CD4-positive, alpha-beta memory T cell (primary cell): ENCODE measurements at regions not wholly inside any gene's neighbourhood (a gene's known extent, or its start where the extent isn't known, plus 50 kb on each side); places are given as distances from the start of the nearest gene placed in this dataset.

ENCODE experiments used
- CTCF ChIA-PET: fragments of 350-600 bp; sonication (Branson Sonifier 250); formaldehyde crosslinking; loops from one replicate; lab custom pipeline; 2021; ENCODE audit warnings: inconsistent platforms; ENCODE audit not compliant: partially characterized antibody; lab: Charles Lee
- POLR2A ChIA-PET: fragments of 350-600 bp; sonication (Branson Sonifier 250); formaldehyde crosslinking; loops from one replicate; lab custom pipeline; 2021; ENCODE audit not compliant: partially characterized antibody; lab: Charles Lee
- DNase-seq, 5 donors: peaks; one replicate each; pipeline versions ENCODE4 v3.0.0 to v3.0.0-alpha.2; 2020 to 2022; ENCODE audit warnings: mixed read lengths in 1 of 5
- H3K27ac ChIP-seq: one replicate; pipeline ENCODE4 v1.7.0; 2013; ENCODE audit warnings: low read depth, low read length
- H3K27me3 ChIP-seq: 2 replicates; pipeline ENCODE4 v1.7.0; 2013; ENCODE audit warnings: mild to moderate bottlenecking, low read length, moderate library complexity; ENCODE audit not compliant: insufficient read depth
- H3K36me3 ChIP-seq: 2 replicates; pipeline ENCODE4 v1.7.0; 2013; ENCODE audit warnings: mild to moderate bottlenecking, low read length, moderate library complexity; ENCODE audit not compliant: insufficient read depth
- H3K4me1 ChIP-seq: 2 replicates; pipeline ENCODE4 v1.7.0; 2013; ENCODE audit warnings: mild to moderate bottlenecking, low read length, moderate library complexity; ENCODE audit not compliant: insufficient read depth
- H3K4me3 ChIP-seq, 2 donors: one replicate each; pipeline ENCODE4 v1.7.0; 2013; ENCODE audit warnings: low read length in 2 of 2, mild to moderate bottlenecking in 1 of 2
- H3K9me3 ChIP-seq, 2 donors: one replicate each; pipeline ENCODE4 v1.7.0; 2013; ENCODE audit warnings: low read length in 2 of 2, control low read depth in 1 of 2; ENCODE audit not compliant: control insufficient read depth in 1 of 2
- H3K27ac Mint-ChIP-seq, 7 donors: one replicate each; pipeline ENCODE4 v1.8.0; 2020 to 2021; ENCODE audit warnings: mixed read lengths in 7 of 7, mild to moderate bottlenecking in 6 of 7, inconsistent platforms in 3 of 7, moderate library complexity in 3 of 7
- H3K27me3 Mint-ChIP-seq, 2 donors: one replicate each; pipeline ENCODE4 v1.8.0; 2020 to 2021; ENCODE audit warnings: mixed read lengths in 2 of 2
- H3K36me3 Mint-ChIP-seq, 2 donors: one replicate each; pipeline ENCODE4 v1.8.0; 2020 to 2021; ENCODE audit warnings: mixed read lengths in 2 of 2, inconsistent platforms in 1 of 2, mild to moderate bottlenecking in 1 of 2
- H3K4me1 Mint-ChIP-seq, 4 donors: one replicate each; pipeline ENCODE4 v1.8.0; 2020 to 2021; ENCODE audit warnings: mixed read lengths in 4 of 4, mild to moderate bottlenecking in 1 of 4
- H3K4me3 Mint-ChIP-seq, 8 donors: one replicate each; pipeline ENCODE4 v1.8.0; 2020 to 2021; ENCODE audit warnings: mixed read lengths in 8 of 8, mild to moderate bottlenecking in 7 of 8, moderate library complexity in 6 of 8, inconsistent platforms in 3 of 8
- H3K9me3 Mint-ChIP-seq, 8 donors: one replicate each; pipeline ENCODE4 v1.8.0; 2020 to 2021; ENCODE audit warnings: mixed read lengths in 8 of 8, mild to moderate bottlenecking in 5 of 8, inconsistent platforms in 3 of 8, moderate library complexity in 1 of 8
- intact Hi-C: fragments of 100-400 bp; cut with micrococcal nuclease; formaldehyde crosslinking; loops from one replicate; pipeline ENCODE4 v1.15.1; 2023

DNA sequence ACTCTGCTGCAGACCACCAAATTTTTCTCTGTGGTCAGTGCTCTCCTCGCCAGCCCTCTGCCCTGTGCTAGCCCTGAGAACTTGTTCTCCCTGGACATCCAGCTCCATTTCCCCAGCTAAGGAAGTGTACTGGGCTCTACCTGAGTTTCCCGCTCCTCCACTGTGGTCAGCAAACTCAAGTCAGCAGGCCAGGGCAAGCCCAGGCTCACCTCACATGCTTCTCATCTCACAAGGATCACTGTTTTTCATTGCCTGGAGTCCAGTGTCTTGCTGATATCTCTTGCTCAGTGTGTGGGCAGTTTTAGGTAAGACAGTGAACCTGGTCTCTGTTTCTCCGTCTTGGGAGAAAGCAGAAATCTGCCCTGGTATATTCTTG lies 201.4 kb downstream of the FOXO1 start:
- Histone ChIP-seq H3K27me3 (no peaks in the 10 kb centered on the region), H3K27ac (no peak overlapping the region)
- POLR2A ChIA-PET: no interaction called here

GRCh38 chr13:40466272-40466671 lies 200.2 kb downstream of the FOXO1 start:
- Mint-ChIP-seq H3K36me3 (no peaks in the 10 kb centered on the region), H3K9me3 (peaks cover 0 to 4% (median 0%) of the 10 kb centered on the region in 8 donors), H3K4me3 (no peak overlapping the region), H3K27me3 (no peaks in the 10 kb centered on the region), H3K4me1 (peaks cover 0 to 8% (median under 1%) of the 10 kb centered on the region in 4 donors), H3K27ac (peak overlapping the region in 1 of 7 donors; percentile 0)
- Histone ChIP-seq H3K4me3 (no peak overlapping the region), H3K27me3 (no peaks in the 10 kb centered on the region), H3K4me1 (no peaks in the 10 kb centered on the region), H3K27ac (no peak overlapping the region), H3K36me3 (no peaks in the 10 kb centered on the region), H3K9me3 (no peaks in the 10 kb centered on the region)
- DNase-seq: no peak
- CTCF ChIA-PET: interaction anchor here (0.7 kb wide), 1 partner anchor 9 kb away, joined by 3 read pairs; no protein-coding TSS in a partner anchor
- POLR2A ChIA-PET: interaction anchor here (0.6 kb wide), 1 partner anchor 28 kb away, joined by 3 read pairs; no protein-coding TSS in a partner anchor
- intact Hi-C loops: no loop called here

More for the DNA sequence above, 201.4 kb downstream of the FOXO1 start:
- CTCF ChIA-PET: no interaction called here
- no peak for DNase-seq
- H3K9me3 ChIP-seq: no peaks in the 10 kb centered on the region
- Mint-ChIP-seq H3K27me3 (no peaks in the 10 kb centered on the region), H3K36me3 (no peaks in the 10 kb centered on the region), H3K4me3 (no peak overlapping the region), H3K27ac (no peak overlapping the region), H3K4me1 (peaks cover 0 to 8% (median 3%) of the 10 kb centered on the region in 4 donors), H3K9me3 (peaks cover 0 to 4% (median 0%) of the 10 kb centered on the region in 8 donors)
- H3K36me3 ChIP-seq: no peaks in the 10 kb centered on the region
- H3K4me3 ChIP-seq: no peak overlapping the region
- intact Hi-C loops: no loop called here
- H3K4me1 ChIP-seq: no peaks in the 10 kb centered on the region

- H3K36me3 ChIP-seq: no peaks in the 10 kb centered on the region
- no peak for DNase-seq
- H3K4me3 ChIP-seq: no peak overlapping the region
- no peak overlapping the region for H3K4me3 Mint-ChIP-seq
- no peaks in the 10 kb centered on the region for H3K36me3 Mint-ChIP-seq
- no peaks in the 10 kb centered on the region for H3K27me3 Mint-ChIP-seq
- peaks cover 0 to 2% (median 0%) of the 10 kb centered on the region in 8 donors for H3K9me3 Mint-ChIP-seq
- peak overlapping the region in 1 of 7 donors; percentile 53 for H3K27ac Mint-ChIP-seq
- ChIA-PET CTCF (interaction anchor here (1.1 kb wide), 1 partner anchor 399 kb away, joined by 3 read pairs; no protein-coding TSS in a partner anchor), POLR2A (interaction anchor here (0.9 kb wide), 1 partner anchor 197 kb away, joined by 3 read pairs; no protein-coding TSS in a partner anchor)
- no peak overlapping the region for H3K27ac ChIP-seq
- no peaks in the 10 kb centered on the region for H3K27me3 ChIP-seq
- H3K9me3 ChIP-seq: no peaks in the 10 kb centered on the region
- H3K4me1 ChIP-seq: no peaks in the 10 kb centered on the region
- peaks cover 0 to 8% (median 3%) of the 10 kb centered on the region in 4 donors for H3K4me1 Mint-ChIP-seq
- intact Hi-C loops: no loop called here
These were observed 198.1 kb downstream of the FOXO1 start for GRCh38 chr13:40468227-40468838.

- CTCF ChIA-PET: interaction anchor here (1.1 kb wide), 2 partner anchors 8 to 10 kb away, joined by 3 read pairs; no protein-coding TSS in a partner anchor
- Histone ChIP-seq H3K9me3 (no peaks in the 10 kb centered on the region), H3K4me3 (no peak overlapping the region), H3K27ac (no peak overlapping the region), H3K36me3 (no peaks in the 10 kb centered on the region), H3K27me3 (no peaks in the 10 kb centered on the region), H3K4me1 (no peaks in the 10 kb centered on the region)
- no peaks in the 10 kb centered on the region for H3K36me3 Mint-ChIP-seq
- POLR2A ChIA-PET: no interaction called here
- H3K4me1 Mint-ChIP-seq: peaks cover 0 to 8% (median 3%) of the 10 kb centered on the region in 4 donors
- H3K27ac Mint-ChIP-seq: peak overlapping the region in 1 of 7 donors; percentile 27
- no peak for DNase-seq
- no peaks in the 10 kb centered on the region for H3K27me3 Mint-ChIP-seq
- H3K9me3 Mint-ChIP-seq: peaks cover 0 to 2% (median 0%) of the 10 kb centered on the region in 8 donors
- H3K4me3 Mint-ChIP-seq: no peak overlapping the region
- intact Hi-C loops: no loop called here
These were observed 196.7 kb downstream of the FOXO1 start for GRCh38 chr13:40469581-40470310.

- no peak overlapping the region for H3K4me3 ChIP-seq
- H3K36me3 ChIP-seq: no peaks in the 10 kb centered on the region
- Mint-ChIP-seq H3K9me3 (peaks cover 0 to 3% (median 0%) of the 10 kb centered on the region in 8 donors), H3K27me3 (no peaks in the 10 kb centered on the region), H3K4me1 (peaks cover 0 to 13% (median 4%) of the 10 kb centered on the region in 4 donors), H3K27ac (peak overlapping the region in 2 of 7 donors; percentile 42 to 57), H3K36me3 (no peaks in the 10 kb centered on the region), H3K4me3 (no peak overlapping the region)
- ChIA-PET CTCF (interaction anchor here (1.1 kb wide), 1 partner anchor 9 kb away, joined by 3 read pairs; no protein-coding TSS in a partner anchor), POLR2A (no interaction called here)
- H3K4me1 ChIP-seq: no peaks in the 10 kb centered on the region
- no peaks in the 10 kb centered on the region for H3K9me3 ChIP-seq
- intact Hi-C loops: no loop called here
- H3K27me3 ChIP-seq: no peaks in the 10 kb centered on the region
- H3K27ac ChIP-seq: no peak overlapping the region
- no peak for DNase-seq
These were observed 195.8 kb downstream of the FOXO1 start for GRCh38 chr13:40470660-40471059.

DNA sequence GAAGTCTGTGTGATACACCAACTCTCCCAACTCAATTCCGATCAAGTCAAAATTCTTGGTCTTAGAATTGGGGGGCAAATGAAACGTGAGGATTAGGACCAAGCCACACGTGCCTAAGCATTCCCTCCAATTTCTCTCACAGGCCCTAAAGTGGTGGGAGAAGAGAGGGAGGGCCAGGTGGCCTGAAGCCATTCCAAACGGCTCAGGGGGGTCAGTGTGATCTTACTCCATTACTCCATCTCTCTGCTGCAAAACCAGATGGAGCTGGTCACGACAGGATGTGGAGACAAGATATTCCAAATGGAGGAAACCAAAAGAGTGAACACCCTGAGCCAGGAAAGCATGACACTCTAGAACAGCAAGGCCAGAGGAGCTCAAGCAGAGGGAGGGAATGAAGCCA lies 195.4 kb downstream of the FOXO1 start:
- intact Hi-C loops: no loop called here
- H3K4me1 ChIP-seq: no peaks in the 10 kb centered on the region
- H3K36me3 Mint-ChIP-seq: no peaks in the 10 kb centered on the region
- H3K27ac ChIP-seq: no peak overlapping the region
- H3K4me3 Mint-ChIP-seq: no peak overlapping the region
- peaks cover 0 to 3% (median 0%) of the 10 kb centered on the region in 8 donors for H3K9me3 Mint-ChIP-seq
- peak overlapping the region in 2 of 7 donors; percentile 24 to 71 for H3K27ac Mint-ChIP-seq
- H3K9me3 ChIP-seq: no peaks in the 10 kb centered on the region
- ChIA-PET POLR2A (no interaction called here), CTCF (no interaction called here)
- no peaks in the 10 kb centered on the region for H3K27me3 ChIP-seq
- H3K36me3 ChIP-seq: no peaks in the 10 kb centered on the region
- no peak overlapping the region for H3K4me3 ChIP-seq
- no peaks in the 10 kb centered on the region for H3K27me3 Mint-ChIP-seq
- no peak for DNase-seq
- H3K4me1 Mint-ChIP-seq: peaks cover 0 to 16% (median 7%) of the 10 kb centered on the region in 4 donors

DNA sequence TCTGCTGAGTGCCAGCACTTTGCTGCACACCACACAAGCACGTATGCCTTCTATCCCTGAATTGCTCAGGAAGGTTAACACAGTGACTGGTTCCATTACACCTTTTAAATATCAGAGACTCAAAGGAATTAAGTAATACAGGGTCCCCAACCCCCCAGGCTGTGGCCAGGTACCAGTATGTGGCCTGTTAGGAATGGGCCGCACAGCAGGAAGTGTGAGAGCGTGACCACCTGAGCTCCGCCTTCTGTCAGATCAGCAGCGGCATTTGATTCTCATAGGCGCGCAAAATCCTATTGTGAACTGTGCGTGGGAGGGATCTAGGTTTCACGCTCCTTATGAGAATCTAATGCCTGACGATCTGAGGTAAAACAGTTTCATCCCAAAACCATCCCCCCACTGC lies 194.5 kb downstream of the FOXO1 start:
- no peaks in the 10 kb centered on the region for H3K9me3 ChIP-seq
- intact Hi-C loops: no loop called here
- H3K36me3 Mint-ChIP-seq: no peaks in the 10 kb centered on the region
- H3K4me3 Mint-ChIP-seq: no peak overlapping the region
- H3K9me3 Mint-ChIP-seq: peaks cover 0 to 3% (median 0%) of the 10 kb centered on the region in 8 donors
- no peak for DNase-seq
- no peaks in the 10 kb centered on the region for H3K4me1 ChIP-seq
- peak overlapping the region in 1 of 7 donors; percentile 86 for H3K27ac Mint-ChIP-seq
- H3K4me1 Mint-ChIP-seq: peaks cover 0 to 16% (median 8%) of the 10 kb centered on the region in 4 donors
- ChIA-PET CTCF (no interaction called here), POLR2A (no interaction called here)
- no peaks in the 10 kb centered on the region for H3K36me3 ChIP-seq
- no peak overlapping the region for H3K27ac ChIP-seq
- no peaks in the 10 kb centered on the region for H3K27me3 ChIP-seq
- no peaks in the 10 kb centered on the region for H3K27me3 Mint-ChIP-seq
- no peak overlapping the region for H3K4me3 ChIP-seq
